GM21737 (cell line): ENCODE measurements at regions not wholly inside any gene's neighbourhood (a gene's known extent, or its start where the extent isn't known, plus 50 kb on each side); places are given as distances from the start of the nearest gene placed in this dataset.

ENCODE experiments used
- ATAC-seq: cut with Tn5 transposase; IDR thresholded peaks from one replicate; pipeline ENCODE4 v1.9.1; 2021; ENCODE audit warnings: mild to moderate bottlenecking, moderate library complexity; ENCODE audit not compliant: unreplicated experiment

DNA sequence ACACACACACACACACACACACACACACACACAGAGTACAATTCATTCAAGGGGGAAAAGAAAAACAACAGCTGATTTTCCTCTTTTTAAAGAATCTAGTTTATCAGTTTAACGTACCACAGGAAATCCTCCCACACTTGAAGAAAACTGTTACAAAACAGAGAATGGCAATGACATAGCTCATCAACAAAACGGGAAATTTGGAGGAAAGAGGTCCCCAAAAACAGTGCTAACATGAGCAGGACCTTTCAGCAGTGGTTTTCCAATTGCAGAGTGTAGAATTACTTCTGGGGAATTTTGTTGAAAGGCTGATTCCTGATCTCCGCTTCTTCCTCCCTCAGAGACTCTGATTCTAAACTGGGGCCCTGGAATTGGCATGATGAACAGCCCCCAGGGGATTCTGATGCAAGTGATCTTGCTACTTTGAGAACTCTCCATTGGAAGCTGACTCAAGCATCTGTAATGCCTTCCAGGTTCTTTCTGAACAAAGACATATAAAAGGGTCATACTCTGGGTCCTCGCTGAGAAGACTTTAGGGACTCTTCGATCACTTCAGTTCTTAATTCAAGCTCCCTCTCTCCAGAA is 442.6 kb upstream of the PROK2 start:
- ATAC-seq: no peak

DNA sequence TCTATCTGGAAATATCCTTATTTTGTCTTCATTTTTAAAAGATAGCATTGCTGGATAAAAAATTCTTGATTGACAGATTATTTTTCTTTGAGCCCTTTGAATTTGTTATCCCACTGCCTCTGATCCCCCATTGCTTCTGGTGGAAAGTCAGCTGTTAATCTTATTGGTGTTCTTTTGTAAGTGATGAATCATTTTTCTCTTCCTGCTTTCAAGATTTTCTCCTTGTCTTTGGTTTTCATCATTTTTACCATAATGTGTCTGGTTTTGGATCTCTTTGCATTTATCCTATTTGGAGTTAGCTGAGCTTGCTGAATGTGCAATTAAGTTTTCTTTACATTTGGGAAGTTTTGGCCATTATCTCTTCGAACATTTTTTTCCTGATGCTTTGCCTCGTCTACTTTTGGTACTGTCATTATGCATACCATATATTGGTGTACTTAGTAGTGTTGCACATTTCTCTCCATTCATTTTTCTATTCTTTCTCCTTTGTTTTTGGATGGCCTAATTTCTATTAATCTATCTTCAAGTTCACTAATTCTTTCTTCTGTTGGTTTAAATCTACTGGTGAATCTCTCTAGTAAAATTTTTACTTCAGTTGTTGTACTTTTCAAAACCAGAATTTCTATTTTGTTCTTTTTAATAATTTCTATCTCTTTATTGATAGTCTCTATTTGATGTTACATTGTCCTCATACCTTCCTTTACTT is 440.0 kb upstream of the PROK2 start:
- ATAC-seq: no peak

DNA sequence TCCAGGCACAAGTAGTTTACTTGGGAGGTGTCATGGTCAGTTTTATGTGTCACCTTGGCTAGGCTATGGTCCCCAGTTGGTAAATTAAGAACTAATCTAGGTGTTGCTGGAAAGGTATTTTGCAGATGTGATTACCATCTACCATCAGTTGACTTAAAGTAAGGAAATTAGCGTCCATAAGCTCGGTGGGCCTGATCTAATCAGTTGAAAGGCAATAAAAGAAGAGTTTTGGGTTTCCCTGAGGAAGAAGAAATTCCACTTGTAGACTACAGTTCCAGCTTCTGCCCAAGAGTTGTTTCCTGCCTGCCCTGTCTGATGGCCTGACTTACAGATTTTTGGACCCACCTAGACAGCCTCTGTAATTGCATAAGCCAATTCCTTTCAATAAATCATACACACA is 438.7 kb upstream of the PROK2 start:
- no peak for ATAC-seq

DNA sequence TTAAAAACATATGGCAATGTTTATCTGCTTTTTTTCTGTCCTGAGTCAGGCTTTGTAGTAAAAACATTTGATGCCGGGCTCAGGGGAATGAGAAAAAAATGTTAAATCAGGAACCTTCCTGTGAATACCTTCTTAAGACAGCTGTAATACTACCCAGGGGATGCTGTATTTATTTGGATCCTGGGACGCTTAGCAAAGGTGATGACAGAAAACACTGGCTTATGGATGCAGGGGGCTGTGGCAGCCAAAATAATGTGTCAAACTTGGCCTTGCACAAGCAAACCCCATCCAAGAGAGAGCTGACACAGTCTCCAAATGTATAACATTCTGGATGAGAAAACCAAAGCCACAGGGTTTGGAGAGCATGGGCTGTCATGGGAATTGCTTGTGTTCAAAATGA is 438.2 kb upstream of the PROK2 start:
- ATAC-seq: no peak

DNA sequence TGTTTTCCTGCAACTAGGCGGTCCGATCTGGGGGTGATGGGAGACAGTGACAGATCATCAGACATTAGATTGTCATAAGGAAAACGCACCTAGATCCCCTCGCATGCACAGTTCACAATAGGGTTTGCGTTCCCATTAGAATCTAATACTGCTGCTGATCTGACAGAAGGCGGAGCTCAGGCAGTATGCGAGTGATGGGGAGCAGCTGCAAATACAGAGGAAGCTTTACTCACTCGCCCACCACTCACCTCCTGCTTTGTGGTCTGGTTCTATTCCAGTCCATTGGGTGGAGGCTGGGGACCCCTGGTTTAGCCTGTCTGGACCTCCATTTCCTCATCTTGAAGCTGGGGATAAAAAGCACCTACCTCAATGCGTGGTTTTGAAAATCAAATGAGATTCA is 437.5 kb upstream of the PROK2 start:
- ATAC-seq: no peak

DNA sequence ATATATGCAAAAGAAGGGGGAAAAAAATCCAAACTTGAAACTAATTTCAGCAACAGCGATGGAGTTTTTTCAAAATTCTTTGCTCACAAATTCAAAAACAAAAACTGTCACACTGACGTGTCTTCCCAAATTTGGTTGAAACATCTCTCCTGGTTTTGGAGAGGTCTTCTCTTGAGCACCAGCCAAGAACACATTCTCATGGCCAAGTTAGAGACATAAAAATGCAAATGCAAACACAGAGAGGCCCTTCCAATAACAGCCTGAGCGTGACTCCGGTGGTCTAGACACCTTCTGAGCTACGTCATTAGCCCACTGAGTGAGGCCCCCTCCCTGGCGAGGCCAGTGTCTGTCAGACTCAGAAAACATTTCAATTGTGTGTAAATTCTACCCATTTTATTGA is 436.0 kb upstream of the PROK2 start:
- no peak for ATAC-seq

DNA sequence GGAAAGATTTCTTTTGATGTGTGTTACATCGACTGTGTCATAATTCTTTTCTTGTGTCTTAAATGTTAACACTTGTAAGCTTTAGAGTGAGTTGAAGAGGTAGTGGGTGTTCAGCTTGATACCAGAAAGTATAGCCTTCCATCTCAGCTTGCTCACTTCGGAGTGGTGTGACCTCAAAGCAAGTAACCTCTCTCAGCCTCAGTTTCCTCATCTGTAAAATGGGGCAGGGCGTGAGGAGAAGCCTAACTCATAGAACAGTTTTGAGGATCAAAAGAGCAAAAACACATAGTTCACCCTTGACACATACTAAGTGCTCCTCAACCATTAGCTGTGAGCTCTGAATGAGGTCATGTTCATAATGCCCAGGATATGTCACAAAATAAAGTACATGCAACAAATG is 434.8 kb upstream of the PROK2 start:
- no peak for ATAC-seq

DNA sequence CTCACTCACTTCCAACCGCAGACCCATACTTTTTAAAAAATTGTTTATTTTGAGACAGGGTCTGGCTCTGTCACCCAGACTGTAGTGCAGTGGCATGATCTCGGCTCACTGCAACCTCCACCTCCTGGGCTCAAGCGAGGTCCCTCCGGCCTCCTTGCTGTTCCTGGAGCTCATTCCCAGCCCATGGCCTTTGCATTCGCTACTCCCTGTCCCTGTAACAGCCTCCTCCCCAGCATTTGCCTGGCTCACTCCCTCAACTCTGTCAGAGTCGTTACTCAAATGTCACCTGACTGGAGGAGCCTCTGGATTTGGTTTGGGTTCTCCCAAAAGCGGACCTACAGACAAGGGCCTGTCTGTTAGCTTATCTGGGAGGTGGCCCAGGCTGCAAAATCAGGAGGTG is 432.6 kb upstream of the PROK2 start:
- ATAC-seq: no peak

DNA sequence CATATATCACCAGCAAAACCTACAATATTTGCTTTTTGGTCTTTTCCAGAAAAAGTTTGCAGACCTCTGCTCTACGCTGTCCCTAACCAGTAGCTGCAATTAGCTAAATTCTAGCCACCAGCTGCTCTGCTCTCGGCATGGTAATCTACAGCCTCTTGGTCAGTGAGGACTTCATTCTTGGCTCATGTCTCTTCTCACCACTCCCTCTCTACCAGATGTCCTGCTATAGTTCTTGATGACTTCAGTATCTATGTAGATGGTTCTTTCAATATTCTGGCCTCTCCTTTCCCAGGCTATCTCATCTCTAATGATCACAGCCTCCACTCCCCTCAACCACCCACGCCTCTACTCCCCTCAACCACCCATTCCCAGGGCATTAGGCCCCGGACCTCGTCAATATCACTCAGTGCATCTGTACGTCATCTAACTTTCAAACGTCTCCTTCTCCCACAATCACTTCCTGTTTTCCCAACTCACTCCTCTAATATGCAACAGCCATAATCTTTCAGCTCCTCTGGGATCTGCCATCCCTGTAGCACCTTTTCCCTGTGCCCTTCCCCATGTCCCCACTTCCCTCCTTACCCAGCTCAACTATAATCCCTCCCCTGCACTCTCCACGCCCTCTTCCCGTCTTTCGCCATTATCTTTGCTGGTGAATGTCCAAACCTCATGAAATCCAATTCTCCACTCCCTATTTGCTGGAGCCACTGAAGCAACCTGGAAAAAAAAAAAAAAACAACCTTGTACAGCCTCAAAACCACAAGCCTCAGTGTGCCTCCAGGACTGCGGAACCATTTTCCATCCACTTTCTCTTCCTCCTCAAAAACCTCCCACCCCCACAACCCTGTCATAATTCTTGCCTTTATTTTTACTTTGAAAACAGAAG is 429.4 kb upstream of the PROK2 start:
- no peak for ATAC-seq

DNA sequence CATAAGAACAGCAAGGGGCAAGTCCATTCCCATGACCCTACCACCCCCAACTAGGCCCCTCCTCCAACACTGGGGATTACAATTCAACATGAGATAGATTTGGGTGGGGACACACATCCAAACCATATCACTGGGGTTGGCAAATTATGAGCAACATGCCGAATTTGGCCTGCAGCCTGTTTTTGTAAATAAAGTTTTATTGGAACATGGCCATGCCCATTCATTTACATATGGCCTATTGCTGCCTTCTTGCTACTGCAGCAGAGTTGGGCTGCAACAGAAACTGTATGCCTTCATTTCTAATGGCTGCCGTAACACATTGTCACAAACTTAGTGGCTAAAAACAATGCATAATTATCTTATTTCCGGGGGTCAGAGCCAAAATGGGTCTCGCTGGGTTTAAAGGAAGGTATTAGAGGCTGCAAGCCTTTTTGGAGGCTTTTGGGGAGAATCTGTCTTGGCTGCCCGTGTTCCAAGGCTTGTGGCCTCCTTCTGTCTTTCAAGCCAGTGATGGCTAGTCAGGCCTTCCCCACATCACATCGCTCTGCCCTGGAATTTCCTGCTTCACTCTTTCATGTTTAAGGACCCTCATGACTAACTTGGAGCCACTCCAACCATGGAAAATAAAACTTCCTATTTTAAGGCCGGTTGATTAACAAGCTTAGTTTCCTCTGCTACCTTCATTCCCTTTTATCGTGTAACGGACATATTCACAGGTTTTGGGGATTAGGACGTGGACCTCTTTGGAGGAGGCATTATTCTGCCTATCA is 428.5 kb upstream of the PROK2 start:
- no peak for ATAC-seq

DNA sequence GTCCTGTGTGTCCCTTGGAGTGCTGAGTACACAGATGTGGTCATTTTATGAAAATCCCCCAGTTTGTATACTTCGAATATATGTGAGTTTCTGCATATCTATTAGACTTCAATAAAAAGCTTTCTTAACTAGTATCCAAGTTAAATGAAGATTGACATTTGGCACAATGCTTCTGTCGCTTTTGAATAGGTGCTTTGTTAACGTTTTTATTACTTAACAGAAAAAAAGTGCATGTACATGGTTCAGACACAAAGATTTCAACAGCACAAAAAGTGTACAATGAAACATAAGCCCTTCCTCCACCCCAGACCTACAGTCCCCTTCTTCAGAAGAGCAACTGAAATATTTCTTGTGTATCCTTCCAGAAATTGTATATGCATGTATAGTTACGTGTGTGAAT is 427.4 kb upstream of the PROK2 start:
- no peak for ATAC-seq

DNA sequence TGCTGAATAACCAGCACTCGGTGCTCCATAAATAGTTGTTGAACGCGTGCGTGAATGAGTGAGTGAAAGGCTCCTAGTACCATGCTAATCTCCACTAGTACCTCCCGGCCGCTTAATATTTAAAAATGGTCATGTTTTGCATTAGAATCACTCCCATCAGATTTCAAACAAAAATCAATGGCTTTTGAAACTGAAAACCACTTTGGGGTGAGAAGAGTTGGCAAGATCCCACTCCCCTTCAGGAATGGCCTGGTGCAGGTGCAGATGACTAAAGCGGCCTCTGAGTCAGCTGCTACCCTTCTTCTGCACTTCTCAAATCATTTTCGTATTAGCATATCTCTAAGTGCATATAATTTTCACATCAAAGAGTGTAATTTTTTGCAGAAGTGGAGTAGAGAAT is 425.3 kb upstream of the PROK2 start:
- no peak for ATAC-seq

DNA sequence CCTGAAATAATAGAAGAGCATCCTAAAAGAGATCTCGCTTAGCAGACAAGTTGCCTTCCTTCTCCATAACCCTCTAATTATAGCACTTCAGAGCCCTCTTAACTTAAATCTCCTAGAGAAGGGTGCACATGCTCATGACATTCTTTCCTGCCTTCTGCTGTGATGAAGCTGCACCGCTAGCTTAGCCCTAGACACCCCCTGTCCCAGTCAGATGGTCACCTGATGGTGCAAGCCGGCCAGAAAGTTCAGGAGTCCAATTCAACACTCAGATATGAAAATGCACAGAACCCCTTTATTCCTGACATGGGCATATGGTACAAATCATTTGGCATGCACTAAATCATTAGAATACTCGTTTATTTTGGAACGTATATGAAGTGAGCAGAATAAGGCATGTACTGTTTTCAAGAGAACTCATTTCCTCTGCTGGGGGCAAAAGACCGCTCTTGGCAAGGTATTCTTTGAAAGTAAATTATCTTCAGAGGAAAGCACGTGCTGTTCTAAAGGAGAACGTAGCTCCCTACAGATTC is 420.4 kb upstream of the PROK2 start:
- no peak for ATAC-seq

DNA sequence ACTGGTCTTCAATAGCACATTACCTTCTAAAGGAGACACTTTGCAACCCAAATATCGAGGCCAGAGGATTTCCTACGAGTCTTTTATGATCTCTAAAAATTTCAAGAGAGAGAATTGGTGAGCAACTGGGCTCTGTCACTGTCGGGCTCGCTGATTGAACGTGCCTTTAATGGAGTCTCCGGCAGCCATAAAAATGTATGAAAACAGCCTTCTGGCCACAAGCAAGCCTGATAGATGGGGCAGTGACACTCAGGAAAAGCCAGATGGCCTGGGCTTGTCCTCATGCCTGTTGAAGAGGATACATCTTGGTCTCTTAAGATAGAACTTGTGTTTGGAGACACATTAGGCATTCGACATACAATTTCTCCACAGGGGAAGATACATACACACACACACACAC is 419.5 kb upstream of the PROK2 start:
- ATAC-seq: no peak

DNA sequence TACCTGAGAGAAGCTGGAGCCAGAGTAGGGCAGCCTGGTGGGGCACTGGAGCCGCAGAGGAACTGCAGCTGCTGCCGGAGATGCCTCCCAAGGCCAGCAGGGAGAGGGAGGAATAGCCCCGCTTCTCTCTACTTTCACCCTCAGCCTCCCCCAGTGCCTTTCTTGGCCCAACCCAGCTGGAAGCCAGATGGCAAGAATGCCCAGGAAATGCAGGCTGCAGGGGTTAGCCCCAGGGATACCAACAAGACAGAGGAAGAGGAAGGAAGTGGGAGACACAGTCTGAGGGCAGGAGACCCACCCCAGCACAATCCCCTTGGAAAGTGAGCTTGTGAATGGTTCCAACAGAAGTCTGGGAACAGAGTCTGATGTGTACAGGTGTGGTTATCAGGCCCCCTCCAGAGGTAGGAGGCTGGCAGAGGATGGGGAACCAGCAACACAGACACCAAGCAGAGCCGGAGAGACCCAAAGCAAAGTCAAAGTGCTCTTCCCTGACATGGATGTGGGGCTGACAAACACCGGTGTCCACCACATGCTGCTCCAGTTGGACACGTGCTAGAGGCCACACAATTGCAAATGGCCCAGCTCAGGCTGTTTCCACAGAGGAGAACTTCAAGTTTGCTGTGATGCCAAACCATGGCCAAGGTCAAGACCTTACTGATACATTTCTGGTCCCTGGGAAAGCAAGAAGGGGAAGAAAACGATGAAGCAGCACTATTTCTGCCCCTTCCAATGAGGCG is 418.8 kb upstream of the PROK2 start:
- no peak for ATAC-seq

DNA sequence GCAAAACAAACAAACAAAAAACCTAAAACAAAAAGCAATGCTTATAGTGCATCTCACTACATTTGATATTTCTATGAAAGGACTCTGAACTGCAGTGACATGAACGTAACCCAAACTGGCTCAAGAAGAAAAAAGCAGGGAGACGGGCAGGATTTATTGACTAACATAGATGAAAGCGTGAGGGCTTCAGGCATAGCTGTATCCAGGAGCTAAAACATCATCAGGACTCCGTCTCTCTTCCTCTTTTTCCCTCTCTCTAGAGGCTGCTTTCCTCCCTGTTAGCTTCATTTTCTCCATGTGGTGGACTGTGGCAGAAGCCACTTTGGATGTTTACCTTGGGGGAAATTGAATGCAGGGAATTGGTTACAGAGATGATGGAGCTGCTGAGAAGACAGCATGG is 418.2 kb upstream of the PROK2 start:
- ATAC-seq: no peak

DNA sequence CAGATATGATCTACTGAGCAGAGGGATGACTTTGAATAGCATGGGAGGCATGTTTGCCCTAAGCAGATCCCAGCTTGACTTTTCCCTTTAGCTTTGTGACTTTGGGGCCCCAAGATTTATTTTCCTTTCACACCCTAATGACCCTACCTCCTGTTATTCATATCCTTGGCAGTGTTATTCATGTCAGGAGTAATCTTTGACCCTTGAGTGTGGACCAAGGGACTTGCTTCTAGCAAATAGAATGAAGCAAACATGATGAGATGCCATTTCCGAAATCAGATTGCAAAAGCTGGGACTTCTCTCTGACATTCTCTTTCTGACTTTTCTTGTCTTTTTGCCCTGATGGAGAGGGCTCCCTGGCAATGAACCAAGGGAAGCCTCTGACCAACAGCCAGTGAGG is 415.4 kb upstream of the PROK2 start:
- no peak for ATAC-seq

DNA sequence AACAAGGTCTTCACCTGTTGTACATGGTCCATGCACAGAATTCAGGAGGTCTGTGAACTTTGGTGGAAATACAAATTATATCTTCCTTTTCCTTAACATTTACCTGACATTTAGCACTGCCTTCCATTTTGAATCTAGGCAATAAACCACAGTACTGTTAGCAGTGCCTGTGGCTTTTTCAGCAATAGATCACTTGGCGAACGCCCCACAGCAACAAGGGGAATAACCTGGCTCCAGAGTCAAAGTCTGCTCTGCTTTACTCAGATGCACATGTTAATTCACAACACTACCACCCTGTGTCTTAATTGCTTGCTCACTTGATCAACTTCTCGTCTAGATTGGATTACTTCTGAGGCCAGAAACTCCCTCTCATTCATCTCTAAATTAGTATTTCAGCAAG is 414.6 kb upstream of the PROK2 start:
- no peak for ATAC-seq

DNA sequence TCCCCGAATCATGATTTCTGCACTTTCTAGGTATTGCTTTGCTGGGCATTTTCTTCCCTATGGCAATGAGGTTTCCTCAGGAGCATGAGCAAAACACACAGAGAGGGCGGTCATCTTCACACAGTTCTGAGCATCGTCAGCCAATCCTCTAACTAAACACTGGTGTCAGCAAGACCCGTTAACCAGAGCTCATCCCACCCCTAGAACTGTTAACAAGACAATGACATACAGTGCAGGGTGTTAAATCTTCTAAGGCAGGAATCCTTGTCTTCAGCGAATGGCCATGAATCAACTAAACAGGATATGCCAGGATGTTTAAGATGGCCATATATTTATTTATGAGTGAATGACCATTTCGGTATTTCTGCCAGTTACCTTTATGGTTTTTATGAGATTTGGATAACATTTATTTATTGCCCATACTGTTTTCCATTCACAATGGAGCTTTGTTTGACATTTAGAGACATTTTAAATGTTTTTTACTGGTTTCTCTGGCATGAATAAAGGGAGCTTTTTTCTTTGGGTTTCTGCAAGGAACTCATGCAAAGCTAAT is 411.5 kb upstream of the PROK2 start:
- ATAC-seq: no peak

DNA sequence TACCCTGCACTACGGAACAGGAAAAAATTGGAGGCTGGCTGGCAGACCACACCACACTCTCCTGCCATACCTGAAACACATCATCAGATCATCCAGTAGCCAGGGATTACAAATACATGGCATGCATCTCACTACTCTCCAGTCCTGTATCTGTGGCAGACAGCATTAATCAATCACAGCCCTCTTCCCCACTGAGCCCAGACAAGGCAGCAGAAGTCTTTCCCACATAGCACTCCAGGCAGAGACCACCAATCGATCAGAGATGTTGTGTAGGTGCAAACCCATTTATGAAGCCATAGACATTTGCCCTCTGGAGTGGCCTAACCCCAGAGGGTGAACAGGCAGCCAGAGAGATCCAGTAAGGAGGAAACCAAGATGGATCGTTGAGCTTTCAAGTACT is 410.9 kb upstream of the PROK2 start:
- no peak for ATAC-seq
